ENCODE measurements at regions not wholly inside any gene's neighbourhood (a gene's known extent, or its start where the extent isn't known, plus 50 kb on each side); places are given as distances from the start of the nearest gene placed in this dataset.

- no peak for DNase-seq
Observed at GRCh38 chr5:17763301-17763700, 129.0 kb downstream of the TAF11L14 start.

- DNase-seq, result no peak
Observed at GRCh38 chr5:17766031-17766430, 131.8 kb downstream of the TAF11L14 start.

- DNase-seq, result no peak
Observed at GRCh38 chr5:17769277-17769676, 135.0 kb downstream of the TAF11L14 start.

- no peak for DNase-seq
Observed at GRCh38 chr5:17772232-17772631, 138.0 kb downstream of the TAF11L14 start.

GRCh38 chr5:17785774-17786173 is 151.5 kb downstream of the TAF11L14 start:
- no peak for DNase-seq

GRCh38 chr5:17788351-17788750 is 154.1 kb downstream of the TAF11L14 start:
- no peak for DNase-seq

- no peak for DNase-seq
Observed at GRCh38 chr5:17794201-17794600, 159.9 kb downstream of the TAF11L14 start.

GRCh38 chr5:17794815-17795214 is 160.6 kb downstream of the TAF11L14 start:
- DNase-seq, result no peak

GRCh38 chr5:17796142-17796541 is 161.9 kb downstream of the TAF11L14 start:
- DNase-seq, result no peak

GRCh38 chr5:17796757-17797396 is 162.6 kb downstream of the TAF11L14 start:
- DNase-seq, result no peak

GRCh38 chr5:17799521-17799920 is 165.3 kb downstream of the TAF11L14 start:
- DNase-seq, result no peak

GRCh38 chr5:17801595-17801994 is 167.3 kb downstream of the TAF11L14 start:
- no peak for DNase-seq

- no peak for DNase-seq
Observed at GRCh38 chr5:17802256-17802655, 168.0 kb downstream of the TAF11L14 start.

GRCh38 chr5:17803971-17804370 is 169.7 kb downstream of the TAF11L14 start:
- DNase-seq, result no peak

- no peak for DNase-seq
Observed at GRCh38 chr5:17805227-17805825, 171.1 kb downstream of the TAF11L14 start.

- DNase-seq, result no peak
Observed at GRCh38 chr5:17806818-17807468, 172.7 kb downstream of the TAF11L14 start.

- no peak for DNase-seq
Observed at GRCh38 chr5:17808566-17808965, 174.3 kb downstream of the TAF11L14 start.

GRCh38 chr5:17810734-17811133 is 176.5 kb downstream of the TAF11L14 start:
- DNase-seq, result no peak

- no peak for DNase-seq
Observed at GRCh38 chr5:17813214-17813613, 179.0 kb downstream of the TAF11L14 start.

- DNase-seq, result no peak
Observed at GRCh38 chr5:17816505-17816904, 182.2 kb downstream of the TAF11L14 start.

GRCh38 chr5:17816944-17817343 is 182.7 kb downstream of the TAF11L14 start:
- no peak for DNase-seq

- no peak for DNase-seq
Observed at GRCh38 chr5:17817990-17818389, 183.7 kb downstream of the TAF11L14 start.

- no peak for DNase-seq
Observed at GRCh38 chr5:17819783-17820182, 185.5 kb downstream of the TAF11L14 start.

- no peak for DNase-seq
Observed at GRCh38 chr5:17828681-17829080, 194.4 kb downstream of the TAF11L14 start.

All from activated T-cell treated with anti-CD3 and anti-CD28 coated beads for 4 hours (primary cell).